CD4-positive, alpha-beta T cell treated with Interleukin-10 for 1 hour (primary cell): ENCODE measurements at regions not wholly inside any gene's neighbourhood (a gene's known extent, or its start where the extent isn't known, plus 50 kb on each side); places are given as distances from the start of the nearest gene placed in this dataset.
"Not testable (repeated sequence)": the region's sequence is repeated elsewhere in the genome, so short reads cannot be mapped to it uniquely, and the experiment has no call there.

Source experiments
- DNase-seq: peaks from one replicate; pipeline ENCODE4 v3.0.0-alpha.2; 2020

DNA sequence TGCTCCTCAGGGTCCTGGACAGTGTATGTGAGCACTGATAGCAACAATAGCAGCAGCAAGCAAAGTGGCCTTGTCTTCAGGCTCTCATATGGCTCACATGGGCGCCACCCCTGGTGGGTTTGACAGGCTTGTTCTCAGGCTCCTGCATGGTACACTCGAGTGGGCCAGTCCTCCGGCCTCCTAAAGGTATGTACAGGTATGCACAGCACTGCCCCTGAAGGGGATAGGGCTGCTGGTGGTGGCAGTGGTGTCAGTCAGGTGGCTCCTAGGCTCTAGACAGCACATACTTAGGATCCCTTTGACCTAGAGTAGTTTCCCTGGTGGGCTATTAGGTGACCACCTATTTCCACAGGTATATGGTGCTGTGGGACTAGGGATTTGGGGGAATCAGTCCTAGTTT is 79.8 kb downstream of the LGALS9B start:
- not testable (repeated sequence) for DNase-seq

DNA sequence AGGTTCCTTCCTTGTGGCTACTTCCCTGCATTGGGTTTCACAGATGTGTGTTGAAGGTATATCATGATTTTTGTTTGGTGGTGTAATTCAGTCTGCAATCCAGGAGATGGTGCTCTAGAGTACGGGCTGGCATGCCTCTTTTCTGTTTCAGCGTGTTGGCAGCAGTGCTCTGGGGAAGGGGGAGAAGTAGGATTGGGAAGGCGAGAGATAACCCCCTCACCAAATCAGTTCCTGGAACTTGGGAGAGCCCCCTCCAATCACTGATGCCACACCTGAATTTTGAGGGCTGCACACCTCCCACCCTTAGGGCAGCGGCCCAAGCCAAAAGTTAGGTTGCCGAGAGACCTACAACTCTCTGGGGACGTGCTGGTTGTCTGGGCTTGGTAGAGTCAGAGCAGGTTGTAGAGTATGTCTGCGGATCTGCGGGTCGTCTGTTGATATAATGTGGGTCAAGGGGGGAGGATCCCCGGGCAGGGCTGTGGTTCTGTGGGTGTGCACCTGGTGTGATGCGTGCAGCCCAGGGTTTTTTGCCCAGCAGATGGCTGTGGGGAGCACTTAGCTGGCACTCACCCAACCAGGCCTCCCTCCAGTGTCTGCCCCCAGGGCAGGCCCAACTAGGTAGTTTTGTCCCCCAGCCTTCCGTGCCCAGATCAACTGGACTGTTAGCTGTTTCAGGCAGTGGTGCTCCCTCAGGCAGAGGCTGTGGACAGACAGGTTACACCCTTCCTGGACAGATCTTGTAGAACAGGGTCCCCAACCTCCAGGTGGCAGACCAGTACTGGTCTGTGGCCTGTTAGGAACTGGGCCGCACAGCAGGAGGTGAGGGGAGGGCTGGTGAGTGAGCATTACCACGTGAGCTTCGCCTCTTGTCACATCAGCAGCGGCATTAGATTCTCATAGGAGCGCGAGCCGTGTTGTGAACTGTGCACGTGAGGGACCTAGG is 85.7 kb downstream of the LGALS9B start:
- peak; percentile 38 for DNase-seq

DNA sequence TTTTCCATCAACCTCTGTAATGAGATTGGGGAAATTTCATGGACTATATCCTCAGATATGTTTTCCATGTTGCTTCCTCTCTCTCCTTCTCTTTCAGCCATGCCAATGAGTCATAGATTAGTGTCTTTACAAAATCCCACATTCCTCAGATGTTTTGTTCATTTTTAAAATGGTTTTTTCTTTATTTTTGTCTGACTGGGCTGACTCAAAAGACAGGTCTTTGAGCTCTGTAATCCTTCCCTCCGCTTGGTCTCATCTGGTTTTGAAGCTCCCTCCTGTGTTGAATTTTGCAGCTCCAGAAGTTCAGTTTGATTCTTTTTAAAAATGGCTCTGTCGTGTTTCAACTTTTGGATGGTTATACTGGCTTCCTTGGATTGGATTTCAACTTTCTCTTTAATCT is 86.7 kb downstream of the LGALS9B start:
- DNase-seq = not testable (repeated sequence)

DNA sequence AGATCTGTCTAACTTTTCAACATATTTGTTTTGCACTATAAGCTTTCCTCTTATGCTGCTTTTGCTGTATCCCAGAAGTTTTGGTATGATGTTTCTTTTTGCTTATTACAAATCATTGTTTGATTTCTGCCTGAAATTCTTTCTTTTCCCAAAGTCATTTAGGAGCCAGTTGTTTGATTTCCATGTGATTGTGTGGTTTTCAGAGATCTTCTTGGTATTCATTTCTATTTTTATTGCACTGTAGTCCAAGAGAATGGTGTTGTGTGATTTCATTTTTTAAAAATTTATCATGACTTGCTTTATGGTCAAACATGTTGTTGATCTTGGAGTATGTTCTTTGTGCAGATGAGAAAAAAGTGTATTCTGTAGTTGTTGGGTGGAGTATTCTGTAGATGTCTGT is 88.1 kb downstream of the LGALS9B start:
- DNase-seq = not testable (repeated sequence)

DNA sequence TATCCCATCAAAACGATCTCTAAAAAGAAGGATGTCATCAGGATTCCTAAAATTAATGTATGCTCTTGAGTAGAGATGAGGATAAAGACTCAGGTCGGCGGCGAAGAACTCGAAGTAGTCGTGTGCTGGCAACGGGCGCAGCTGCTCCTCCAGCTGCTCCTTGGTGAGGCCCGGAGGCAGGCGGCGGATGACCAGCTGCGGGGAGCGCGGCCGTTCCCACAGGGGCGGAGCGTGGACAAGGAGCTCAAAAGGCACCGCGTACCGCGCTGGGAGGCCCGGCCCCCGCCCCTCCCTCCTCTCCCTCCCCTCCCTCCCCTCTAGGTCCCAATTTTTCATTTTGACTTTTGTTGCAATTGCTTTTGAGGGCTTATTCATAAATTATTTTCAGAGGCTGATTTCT is 90.7 kb downstream of the LGALS9B start:
- not testable (repeated sequence) for DNase-seq

DNA sequence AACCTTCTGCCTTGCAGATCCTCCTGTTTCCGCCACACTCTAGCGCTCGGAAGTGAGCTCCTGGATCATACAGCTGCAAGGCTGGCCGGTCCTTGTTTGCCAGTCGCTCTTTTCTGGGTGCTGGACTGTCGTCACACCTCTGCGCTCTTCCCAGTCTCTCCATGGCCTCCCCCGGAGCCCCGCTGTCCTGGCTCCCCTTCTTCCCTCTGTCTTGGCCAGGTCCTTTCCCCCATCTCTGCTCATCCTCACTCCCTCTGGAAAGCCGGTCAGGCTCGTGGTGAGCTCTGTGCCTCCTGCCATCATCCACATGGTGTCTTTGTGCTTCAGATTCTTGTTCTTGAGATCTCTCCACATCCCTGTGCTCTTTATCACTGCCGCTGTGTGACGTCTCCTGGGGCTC is 91.6 kb downstream of the LGALS9B start:
- DNase-seq = not testable (repeated sequence)
